GM21447 (cell line): ENCODE measurements at regions not wholly inside any gene's neighbourhood (a gene's known extent, or its start where the extent isn't known, plus 50 kb on each side); places are given as distances from the start of the nearest gene placed in this dataset.
"Not testable (repeated sequence)": the region's sequence is repeated elsewhere in the genome, so short reads cannot be mapped to it uniquely, and the experiment has no call there.

Source experiments
- ATAC-seq: cut with Tn5 transposase; IDR thresholded peaks from one replicate; pipeline ENCODE4 v1.9.1; 2021; ENCODE audit not compliant: unreplicated experiment

DNA sequence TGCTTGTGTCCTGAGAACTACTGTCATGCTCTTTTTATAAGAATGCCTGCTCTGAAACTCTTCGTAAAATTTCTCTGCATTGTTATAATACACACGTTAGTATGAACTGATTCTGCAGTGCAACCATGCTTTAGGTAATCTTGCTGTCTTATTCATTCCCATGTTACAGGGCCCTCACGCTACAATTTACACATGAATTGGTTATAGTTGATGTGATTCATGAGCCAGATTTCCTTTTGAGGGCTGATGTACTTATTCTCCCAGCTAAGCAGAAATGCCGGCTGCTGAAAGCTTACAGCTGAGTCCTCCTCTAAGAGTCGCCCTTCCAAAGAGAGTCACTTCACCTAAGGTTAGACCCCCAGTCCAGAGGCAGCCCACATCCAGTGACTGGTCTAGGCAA, 233.5 kb upstream of the PCSK5 start:
- ATAC-seq = no peak

DNA sequence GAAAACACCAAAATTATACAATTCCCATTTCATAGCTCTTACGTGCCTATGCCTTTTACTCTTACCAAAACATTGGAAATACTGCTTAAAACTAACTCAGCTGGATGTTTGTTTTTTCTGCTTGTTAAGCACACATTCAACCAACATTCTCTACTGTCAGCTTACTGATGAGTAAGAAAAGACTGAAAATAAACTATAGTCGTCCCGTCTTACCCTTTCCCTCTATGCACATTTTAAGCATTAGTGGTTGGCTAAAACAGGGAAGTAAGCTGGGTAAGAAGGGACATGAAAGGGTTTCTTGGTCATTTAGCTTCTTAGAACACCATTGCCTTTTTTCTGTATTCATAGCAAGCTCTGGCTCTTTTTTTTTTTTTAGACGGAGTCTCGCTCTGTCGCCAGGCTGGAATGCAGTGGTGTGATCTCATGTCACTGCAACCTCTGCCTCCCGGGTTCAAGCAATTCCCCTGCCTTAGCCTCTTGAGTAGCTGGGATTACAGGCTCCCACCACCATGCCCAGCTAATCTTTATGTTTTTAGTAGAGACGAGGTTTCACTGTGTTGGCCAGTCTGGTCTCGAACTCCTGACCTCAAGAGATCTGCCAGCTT, 232.1 kb upstream of the PCSK5 start:
- no peak for ATAC-seq

DNA sequence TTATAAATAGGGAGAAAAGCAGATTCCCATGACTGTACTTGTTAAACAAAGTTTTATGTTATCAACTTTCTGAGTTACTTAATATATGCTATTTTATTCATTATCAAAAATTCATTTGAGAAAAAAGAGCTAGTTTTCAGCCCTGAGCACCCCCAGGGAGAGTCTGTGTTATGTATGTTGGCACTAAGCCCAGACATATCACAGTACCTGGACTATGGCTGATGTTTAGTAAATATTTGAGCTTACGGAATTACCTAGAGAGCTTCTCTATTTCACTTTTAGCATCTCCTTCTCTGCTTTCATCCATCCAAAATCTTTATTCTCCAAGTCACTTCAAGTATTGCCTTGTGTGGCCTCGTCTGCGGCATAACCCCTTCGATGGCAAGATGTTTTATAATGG, 225.9 kb upstream of the PCSK5 start:
- ATAC-seq = no peak

DNA sequence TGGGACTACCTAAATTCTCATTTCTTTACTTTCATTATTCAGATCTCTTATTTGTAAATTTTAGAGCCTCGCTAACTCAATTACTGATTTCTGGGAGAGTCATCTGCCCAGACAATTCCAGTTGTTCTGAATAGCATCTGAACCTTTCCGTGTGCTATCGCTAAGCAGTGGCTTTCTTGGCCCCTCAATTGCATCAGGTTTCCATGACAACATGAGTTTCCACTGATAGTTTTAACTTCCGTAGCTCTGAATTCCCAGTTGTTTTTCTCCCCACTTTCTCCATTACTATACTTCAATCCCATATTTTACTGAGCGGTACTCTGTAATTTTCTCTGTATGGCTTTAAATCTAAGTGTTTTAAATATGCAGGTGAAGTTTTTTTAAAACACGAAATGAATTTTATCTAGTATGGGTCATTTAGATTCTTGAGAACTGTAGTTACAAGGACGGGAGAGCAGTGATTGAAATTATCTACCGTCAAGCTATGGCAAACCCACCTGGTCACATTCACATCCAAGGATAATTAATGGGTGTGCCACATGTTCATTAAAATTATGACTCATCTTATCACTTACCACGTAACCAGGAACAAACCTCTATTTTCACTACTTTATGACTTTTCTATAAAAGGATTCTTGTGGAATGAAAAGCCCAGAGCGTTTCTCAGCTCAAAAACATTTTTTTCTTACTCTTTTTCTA, 223.5 kb upstream of the PCSK5 start:
- no peak for ATAC-seq

DNA sequence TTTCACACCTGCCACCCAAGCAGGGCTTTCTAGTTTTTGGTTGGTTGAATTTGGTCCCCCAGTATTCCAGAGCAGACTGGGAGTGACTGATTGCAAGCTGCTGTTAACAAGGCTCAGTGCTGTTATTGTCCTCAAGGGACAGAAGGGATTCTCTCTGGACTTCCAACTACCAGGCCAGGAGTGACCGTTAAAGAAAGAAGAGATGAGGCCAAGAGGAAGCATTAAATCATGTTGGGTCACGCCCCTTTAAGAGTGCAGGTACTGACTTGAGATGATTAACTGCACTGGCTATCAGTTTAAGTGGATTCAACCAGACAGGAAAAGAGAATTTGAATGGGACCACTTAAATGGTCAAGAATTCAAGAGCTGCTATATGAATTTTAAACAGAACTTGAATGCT, 220.8 kb upstream of the PCSK5 start:
- ATAC-seq = no peak

DNA sequence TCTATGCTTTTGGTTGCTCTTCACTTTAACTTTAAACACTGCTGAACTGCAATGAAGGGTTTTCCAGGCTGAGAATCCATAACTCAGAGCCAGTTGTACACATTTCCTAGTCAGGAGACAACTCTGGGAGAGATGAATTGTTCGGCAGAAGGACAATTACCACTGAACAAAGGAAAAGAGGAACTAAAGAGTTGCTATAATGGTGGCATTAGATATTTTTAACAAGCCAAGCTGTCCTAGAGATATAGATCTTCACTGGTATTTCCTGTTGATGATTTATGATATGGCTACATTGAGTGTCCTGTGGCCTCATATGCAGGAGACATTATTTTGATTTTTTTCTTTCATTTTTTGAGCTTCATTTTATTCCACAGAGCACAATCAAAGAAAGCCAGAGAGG, 219.1 kb upstream of the PCSK5 start:
- ATAC-seq = no peak

DNA sequence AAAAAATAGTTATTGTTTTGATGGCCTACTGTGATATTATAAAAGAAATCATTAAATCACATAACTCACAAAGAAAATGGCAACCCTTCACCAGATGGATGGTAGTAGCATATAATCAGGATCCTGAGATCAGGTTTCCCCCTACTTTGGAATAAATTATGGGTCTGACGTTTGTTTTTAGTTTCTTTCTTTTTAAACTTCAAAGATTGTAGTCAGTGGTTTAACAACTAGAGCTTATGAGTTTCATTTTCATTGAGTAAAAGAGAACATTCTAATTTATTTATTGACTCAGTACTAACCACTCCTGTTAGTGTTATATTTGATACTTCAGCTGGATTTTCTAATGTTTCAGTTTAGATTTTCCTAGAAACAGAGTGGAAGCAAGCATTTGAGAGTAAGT, 218.0 kb upstream of the PCSK5 start:
- ATAC-seq = no peak

DNA sequence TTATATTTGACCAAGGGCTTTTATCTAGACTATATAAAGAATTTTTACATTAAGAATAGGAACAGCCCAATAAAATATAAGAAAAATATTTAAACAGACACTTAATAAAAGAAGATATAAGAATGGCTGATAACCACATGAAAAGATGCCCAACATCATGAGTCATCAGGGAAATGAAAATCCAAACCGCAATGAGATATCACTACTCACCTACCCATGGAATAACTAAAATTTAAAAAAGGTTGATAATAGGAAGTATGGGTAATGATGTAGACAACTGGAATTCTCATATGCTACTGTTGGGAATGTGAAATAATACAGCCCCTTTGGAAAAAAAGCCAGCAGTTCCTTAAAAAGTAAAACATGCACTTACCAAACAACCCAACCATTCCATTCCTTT, 206.9 kb upstream of the PCSK5 start:
- no peak for ATAC-seq

DNA sequence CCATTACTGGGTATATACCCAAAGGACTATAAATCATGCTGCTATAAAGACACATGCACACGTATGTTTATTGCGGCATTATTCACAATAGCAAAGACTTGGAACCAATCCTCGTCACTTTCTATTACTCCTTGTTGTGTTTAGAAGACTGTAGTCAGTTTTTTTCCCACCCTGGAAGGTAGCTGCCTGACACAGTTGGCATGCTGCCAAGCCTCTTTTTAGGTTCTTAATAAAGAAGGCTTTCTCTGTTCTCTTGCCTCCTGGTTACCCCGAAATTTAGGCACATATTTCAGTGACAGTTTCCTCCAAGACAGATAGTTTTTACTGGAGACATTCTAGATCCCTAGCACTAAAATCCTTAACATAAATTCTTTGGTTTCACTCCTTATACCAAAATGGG, 205.4 kb upstream of the PCSK5 start:
- ATAC-seq = no peak

DNA sequence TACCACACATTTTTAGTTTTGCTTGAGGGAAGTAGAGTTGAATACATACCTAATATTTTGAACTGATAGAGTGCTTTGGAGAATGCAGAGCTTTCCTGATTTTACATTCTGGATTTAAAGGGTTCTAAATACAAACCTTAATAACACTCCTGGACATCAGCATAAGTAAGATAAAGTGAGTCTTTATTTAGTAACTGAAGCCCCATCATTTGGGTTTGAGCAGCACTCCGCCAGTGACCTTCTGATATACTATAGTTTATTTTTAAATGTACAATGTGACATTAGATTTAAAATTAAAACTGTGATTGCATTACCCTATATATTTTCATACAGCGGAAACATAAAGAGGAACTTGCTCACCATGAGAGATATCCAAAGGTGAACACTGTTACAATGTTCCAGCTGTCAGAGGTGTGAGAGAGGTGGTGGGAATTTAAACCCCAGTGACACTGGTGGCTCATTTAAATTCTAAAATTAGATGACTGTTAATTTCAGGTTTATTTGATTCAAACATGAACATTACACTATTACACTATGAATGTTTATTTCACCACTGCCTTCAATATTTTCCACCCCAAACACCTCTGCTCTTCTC, 203.0 kb upstream of the PCSK5 start:
- no peak for ATAC-seq

DNA sequence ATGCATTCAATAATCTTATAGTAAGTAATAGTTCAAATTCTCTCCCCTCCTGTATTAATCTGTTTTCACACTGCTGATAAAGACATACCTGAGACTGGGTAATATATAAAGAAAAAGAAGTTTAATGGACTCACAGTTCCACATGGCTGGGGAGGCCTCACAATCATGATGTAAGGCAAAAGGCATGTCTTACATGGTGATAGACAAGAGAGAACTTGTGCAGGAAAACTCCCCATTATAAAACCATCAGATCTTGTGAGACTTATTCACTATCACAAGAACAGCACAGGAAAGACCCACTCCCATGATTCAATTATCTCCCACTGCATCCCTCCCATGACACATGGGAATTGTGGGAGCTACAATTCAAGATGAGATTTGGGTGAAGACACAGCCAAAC, 199.9 kb upstream of the PCSK5 start:
- ATAC-seq = not testable (repeated sequence)

DNA sequence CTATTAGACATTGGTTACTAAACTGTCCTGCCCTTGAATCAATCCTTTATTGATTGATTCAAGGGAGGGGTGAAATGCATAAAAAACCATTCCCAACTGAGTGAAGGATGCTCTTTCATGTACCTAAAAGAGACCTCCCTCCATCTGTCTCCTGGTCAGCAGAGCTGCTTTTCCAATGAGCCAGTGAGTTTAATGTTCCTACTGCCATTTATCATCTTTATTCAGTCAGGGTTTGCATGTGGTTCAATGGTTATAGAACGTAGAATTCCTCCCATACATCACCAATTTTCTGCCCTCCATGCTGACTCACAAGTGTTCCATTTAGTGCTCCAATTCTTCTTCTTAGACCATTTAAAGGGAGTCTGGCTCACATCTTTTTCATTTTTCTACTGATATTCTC, 199.1 kb upstream of the PCSK5 start:
- no peak for ATAC-seq

DNA sequence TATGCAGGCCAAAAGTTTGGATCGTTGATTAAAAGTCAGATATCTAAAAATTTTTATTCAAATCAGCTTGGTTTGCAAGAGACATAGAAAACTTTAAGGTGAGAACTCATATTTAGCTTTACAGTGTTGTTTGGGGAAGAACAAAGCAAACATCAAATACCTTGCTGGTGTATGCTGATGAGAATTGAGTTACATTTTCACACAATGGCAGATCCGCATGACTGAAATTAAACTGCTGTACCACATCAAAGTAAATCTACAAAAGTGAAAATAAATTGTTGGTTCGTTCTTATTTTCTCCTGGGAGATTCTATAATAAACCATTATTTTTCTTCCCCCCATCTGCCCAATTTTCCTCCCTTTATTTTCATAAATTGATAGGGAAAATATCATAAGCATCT, 198.2 kb upstream of the PCSK5 start:
- no peak for ATAC-seq

DNA sequence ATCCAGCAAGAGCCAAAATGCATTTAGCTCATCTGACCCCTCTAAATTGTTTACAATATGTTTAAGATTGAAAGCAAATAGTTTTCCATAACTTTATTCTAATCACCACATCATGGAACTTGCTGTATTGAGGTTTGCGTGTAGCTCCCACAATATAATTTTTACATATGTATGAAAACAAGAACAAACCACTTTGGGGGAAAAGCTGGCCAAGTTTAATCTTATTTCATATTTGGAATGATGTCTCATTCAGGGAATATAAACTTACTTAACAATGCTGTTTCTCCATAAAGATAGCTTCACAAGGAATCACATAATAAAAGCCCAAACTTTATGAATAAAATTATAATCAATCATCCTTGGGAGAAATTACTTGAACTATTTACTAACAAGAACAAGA, 194.6 kb upstream of the PCSK5 start:
- no peak for ATAC-seq

DNA sequence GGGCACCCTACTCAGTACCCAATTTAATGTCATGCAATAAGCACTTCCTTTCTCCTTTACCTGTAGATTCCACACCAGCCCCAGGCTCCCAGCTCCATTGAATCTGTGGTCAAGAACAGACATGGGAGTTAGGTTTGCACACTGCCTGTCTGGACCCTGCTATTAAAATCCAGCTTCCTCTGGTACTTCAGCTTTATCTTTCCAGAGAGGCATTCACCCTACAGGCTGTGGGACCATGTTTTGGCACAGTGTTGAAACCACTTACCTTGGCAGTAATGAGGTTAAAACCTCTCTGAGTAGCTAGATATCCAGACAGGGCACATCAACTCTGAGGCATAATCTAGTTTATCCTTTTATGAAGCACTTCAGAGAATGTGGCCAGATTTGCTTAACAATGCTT, 191.5 kb upstream of the PCSK5 start:
- no peak for ATAC-seq

DNA sequence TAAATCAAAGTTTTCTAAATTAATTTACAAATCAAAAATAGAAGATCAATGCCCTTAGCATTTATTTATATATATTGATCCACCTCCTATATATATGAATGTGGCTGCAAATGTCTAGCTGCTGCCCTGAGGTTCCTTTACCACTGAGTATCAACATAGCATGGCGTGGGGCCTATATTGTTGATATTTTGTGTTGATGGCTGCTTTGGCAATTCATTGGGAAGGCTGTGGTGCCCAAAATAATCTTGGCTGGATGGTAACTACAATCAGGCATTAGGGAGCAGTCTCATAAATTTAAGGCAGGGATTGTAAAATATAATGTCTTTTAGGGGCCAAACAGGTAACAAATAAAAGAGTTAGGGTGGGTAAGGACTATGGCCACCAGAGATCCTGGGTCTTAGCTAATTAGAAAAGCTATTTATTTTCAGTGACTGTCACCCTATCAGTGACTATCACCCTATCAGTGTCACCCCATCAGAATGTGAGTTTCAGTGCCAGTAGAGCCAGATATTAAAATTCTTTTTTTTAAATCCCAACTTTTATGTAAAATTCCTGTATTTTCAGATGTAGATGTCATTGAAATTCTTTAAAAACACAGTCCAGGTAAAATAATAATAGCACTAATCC, 190.7 kb upstream of the PCSK5 start:
- ATAC-seq = no peak

DNA sequence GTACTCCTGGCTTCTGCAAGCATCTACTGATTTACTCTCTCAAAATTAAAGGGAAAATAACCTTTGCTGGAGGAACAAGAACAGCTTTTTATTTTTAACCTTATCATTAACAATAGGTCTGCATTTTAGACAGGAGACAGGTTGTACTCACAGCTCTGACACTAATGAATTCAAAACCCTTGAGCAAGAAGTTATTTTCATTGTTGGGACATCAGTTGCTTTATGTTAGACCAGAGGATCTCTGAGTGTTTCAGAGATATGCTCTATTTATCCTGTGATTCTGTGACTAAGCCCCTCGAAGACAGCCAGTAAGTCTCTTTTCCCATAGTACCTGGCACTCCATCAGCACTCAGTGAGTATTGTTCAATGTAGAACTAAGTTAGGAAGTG, 190.2 kb upstream of the PCSK5 start:
- ATAC-seq = no peak

DNA sequence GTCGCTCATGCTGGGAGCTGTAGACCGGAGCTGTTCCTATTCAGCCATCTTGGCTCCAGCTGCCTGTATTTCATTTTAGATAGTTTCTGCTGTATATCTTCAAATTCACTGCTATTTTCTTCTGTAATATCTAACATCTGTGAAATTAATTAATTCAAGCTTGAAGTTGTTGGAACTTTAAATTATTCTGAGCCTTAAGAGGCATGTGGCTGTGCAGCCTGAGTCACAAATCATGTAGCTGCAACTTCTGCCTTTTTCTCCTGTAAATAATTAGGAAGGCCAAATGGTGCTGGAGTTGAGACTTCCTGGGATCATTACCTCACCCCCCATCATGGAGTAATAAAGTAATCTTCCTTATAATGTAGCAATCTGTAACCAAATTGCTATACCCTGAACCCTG, 183.3 kb upstream of the PCSK5 start:
- ATAC-seq = no peak

DNA sequence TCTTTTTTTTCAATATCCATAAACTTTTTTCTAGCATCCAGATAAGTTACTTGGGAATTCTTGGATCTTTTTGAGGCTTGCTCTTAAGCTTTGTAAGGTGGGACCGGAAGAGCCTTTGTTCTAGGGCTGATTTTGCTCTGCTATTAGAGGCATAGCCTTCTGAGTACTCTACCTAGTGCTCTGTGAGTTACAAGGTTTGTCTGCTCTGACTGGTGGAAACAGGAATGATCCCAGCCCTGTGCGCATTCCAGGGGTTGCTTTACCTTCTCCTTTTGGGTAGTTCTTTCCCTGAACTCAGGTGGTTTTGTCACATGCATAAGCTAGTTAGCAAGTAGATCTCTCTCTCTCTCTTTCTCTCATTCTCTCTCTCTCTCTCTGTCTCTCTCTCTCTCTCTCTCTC, 180.8 kb upstream of the PCSK5 start:
- no peak for ATAC-seq

DNA sequence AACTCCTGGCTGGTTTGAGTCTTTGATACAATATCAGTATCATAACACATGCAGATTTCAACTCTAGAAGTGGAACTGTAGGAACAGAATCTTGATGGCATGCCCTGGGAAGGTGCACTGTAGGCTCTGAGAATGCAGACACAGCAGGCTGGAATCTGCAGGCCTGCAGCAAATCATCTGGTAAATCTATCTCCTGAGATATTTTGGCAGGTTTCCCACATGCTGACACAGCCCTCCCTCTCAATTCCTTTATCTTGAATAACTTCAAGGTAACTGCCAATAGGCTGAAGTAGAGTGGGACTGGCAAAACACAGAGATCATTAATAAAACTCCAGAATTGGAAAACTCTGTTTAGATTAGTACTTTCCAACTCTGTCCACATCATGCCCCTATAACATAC, 177.8 kb upstream of the PCSK5 start:
- ATAC-seq = no peak

DNA sequence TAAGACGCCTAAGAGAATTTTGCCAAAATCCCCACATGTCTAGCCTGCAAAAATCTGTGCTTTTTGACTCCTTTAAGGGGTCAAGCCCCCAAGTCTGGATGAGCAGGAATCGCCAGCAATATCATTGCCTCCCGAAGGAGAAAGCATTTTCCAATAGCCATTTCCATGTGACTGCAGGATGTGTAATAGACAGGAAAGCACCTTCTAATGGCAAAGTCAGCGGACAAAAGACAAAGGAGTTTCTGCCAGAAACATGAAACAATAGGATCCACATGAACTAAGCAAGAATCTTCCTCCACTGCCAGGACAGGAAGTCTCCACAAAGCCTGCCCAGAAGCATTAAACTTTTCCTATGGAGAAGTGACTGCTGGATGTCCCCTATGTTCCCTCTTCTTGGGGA, 177.1 kb upstream of the PCSK5 start:
- no peak for ATAC-seq

DNA sequence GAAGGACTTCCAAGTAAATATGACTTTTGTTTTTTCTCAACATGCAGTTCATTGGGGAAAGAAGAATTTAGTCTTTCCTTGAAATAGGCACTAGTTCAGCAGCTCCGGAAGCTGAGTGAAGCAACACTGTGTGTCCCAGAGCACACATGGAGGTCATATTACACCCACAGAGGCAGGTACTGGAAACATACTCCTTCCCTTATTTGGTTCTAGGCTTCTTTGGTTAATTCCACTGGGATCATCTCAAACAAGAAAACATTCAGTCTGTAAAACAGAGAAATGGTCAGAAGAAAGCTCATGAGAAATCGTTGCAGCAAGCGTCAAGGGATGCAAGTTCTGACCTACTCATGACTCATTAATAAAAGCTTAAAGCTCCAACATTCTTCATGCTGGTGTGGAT, 175.1 kb upstream of the PCSK5 start:
- no peak for ATAC-seq
